ENCODE measurements at regions not wholly inside any gene's neighbourhood (a gene's known extent, or its start where the extent isn't known, plus 50 kb on each side); places are given as distances from the start of the nearest gene placed in this dataset.

GRCh38 chr15:93617443-93617842, 528.4 kb upstream of the RGMA start:
- Histone ChIP-seq H3K14ac (ENCODE audit: low read length in 2 of 2) (no peak overlapping the region), H4K8ac (ENCODE audit: low read length) (no peak overlapping the region), H3K23ac (ENCODE audit: low read length in 2 of 2) (no peak overlapping the region), H4K91ac (ENCODE audit: low read length) (no peak overlapping the region), H3K9me3 (ENCODE audit: control insufficient read depth, low read length) (no peaks in the 10 kb centered on the region), H3K4me1 (ENCODE audit: control insufficient read depth, insufficient read depth, low read depth, low read length) (no peaks in the 10 kb centered on the region), H2BK15ac (ENCODE audit: low read depth, poor library complexity, severe bottlenecking) (no peak overlapping the region), H3K4ac (ENCODE audit: low read depth in 1 of 2, low read length in 2 of 2) (no peak overlapping the region), H3K27ac (ENCODE audit: low read length, poor library complexity, severe bottlenecking) (no peak overlapping the region), H3K27me3 (ENCODE audit: control insufficient read depth in 1 of 2, insufficient read depth in 1 of 2, low read length in 2 of 2) (peaks cover 0 to 2% of the 10 kb centered on the region in 2 experiments), H3K18ac (ENCODE audit: low read depth in 1 of 2, low read length in 2 of 2) (no peak overlapping the region), H2AFZ (ENCODE audit: low read depth, low read length) (no peak overlapping the region), H3K4me2 (ENCODE audit: low read length, poor library complexity, severe bottlenecking) (no peak overlapping the region), H2BK5ac (ENCODE audit: low read depth, low read length, poor library complexity, severe bottlenecking) (no peak overlapping the region), H3K4me3 (ENCODE audit: insufficient read depth in 1 of 2, low read depth in 1 of 2, low read length in 2 of 2) (no peak overlapping the region), H3K79me1 (replicated peaks; ENCODE audit: low read length, poor library complexity, severe bottlenecking) (no peaks in the 10 kb centered on the region), H3K9ac (ENCODE audit: low read length) (no peak overlapping the region), H2BK12ac (ENCODE audit: low read length in 2 of 2) (no peak overlapping the region), H2AK5ac (ENCODE audit: low read length, severe bottlenecking) (no peak overlapping the region), H2BK120ac (ENCODE audit: low read depth, low read length) (no peak overlapping the region), H3K36me3 (ENCODE audit: control insufficient read depth in 1 of 2, insufficient read depth in 2 of 2, low read depth in 1 of 2, low read length in 2 of 2) (no peaks in the 10 kb centered on the region)
- DNase-seq = no peak

GRCh38 chr15:93614386-93615104, 525.5 kb upstream of the RGMA start:
- H2BK12ac ChIP-seq (ENCODE audit: low read length in 2 of 2) = no peak overlapping the region
- H4K91ac ChIP-seq (ENCODE audit: low read length) = no peak overlapping the region
- H3K27me3 ChIP-seq (ENCODE audit: control insufficient read depth in 1 of 2, insufficient read depth in 1 of 2, low read length in 2 of 2) = peaks cover 0 to 2% of the 10 kb centered on the region in 2 experiments
- H2AK5ac ChIP-seq (ENCODE audit: low read length, severe bottlenecking) = no peak overlapping the region
- H3K79me1 ChIP-seq (replicated peaks; ENCODE audit: low read length, poor library complexity, severe bottlenecking) = no peaks in the 10 kb centered on the region
- no peak overlapping the region for H3K4me2 ChIP-seq (ENCODE audit: low read length, poor library complexity, severe bottlenecking)
- no peak overlapping the region for H4K8ac ChIP-seq (ENCODE audit: low read length)
- H2AFZ ChIP-seq (ENCODE audit: low read depth, low read length) = no peak overlapping the region
- no peak overlapping the region for H3K9ac ChIP-seq (ENCODE audit: low read length)
- no peaks in the 10 kb centered on the region for H3K36me3 ChIP-seq (ENCODE audit: control insufficient read depth in 1 of 2, insufficient read depth in 2 of 2, low read depth in 1 of 2, low read length in 2 of 2)
- H3K23ac ChIP-seq (ENCODE audit: low read length in 2 of 2) = no peak overlapping the region
- no peak overlapping the region for H2BK5ac ChIP-seq (ENCODE audit: low read depth, low read length, poor library complexity, severe bottlenecking)
- no peaks in the 10 kb centered on the region for H3K4me1 ChIP-seq (ENCODE audit: control insufficient read depth, insufficient read depth, low read depth, low read length)
- no peak overlapping the region for H3K14ac ChIP-seq (ENCODE audit: low read length in 2 of 2)
- 79% methylated on average over 10 of the region's 11 CpGs for WGBS
- H2BK15ac ChIP-seq (ENCODE audit: low read depth, poor library complexity, severe bottlenecking) = no peak overlapping the region
- H3K27ac ChIP-seq (ENCODE audit: low read length, poor library complexity, severe bottlenecking) = no peak overlapping the region
- DNase-seq = no peak
- H3K9me3 ChIP-seq (ENCODE audit: control insufficient read depth, low read length) = no peaks in the 10 kb centered on the region
- no peak overlapping the region for H3K18ac ChIP-seq (ENCODE audit: low read depth in 1 of 2, low read length in 2 of 2)
- no peak overlapping the region for H3K4me3 ChIP-seq (ENCODE audit: insufficient read depth in 1 of 2, low read depth in 1 of 2, low read length in 2 of 2)
- H3K4ac ChIP-seq (ENCODE audit: low read depth in 1 of 2, low read length in 2 of 2) = no peak overlapping the region
- no peak overlapping the region for H2BK120ac ChIP-seq (ENCODE audit: low read depth, low read length)

GRCh38 chr15:93613386-93613785, 524.4 kb upstream of the RGMA start:
- Histone ChIP-seq H3K23ac (ENCODE audit: low read length in 2 of 2) (no peak overlapping the region), H3K4me1 (ENCODE audit: control insufficient read depth, insufficient read depth, low read depth, low read length) (no peaks in the 10 kb centered on the region), H2BK12ac (ENCODE audit: low read length in 2 of 2) (no peak overlapping the region), H2BK120ac (ENCODE audit: low read depth, low read length) (no peak overlapping the region), H2AK5ac (ENCODE audit: low read length, severe bottlenecking) (no peak overlapping the region), H3K4me2 (ENCODE audit: low read length, poor library complexity, severe bottlenecking) (no peak overlapping the region), H3K4ac (ENCODE audit: low read depth in 1 of 2, low read length in 2 of 2) (no peak overlapping the region), H3K9ac (ENCODE audit: low read length) (no peak overlapping the region), H4K8ac (ENCODE audit: low read length) (no peak overlapping the region), H3K27ac (ENCODE audit: low read length, poor library complexity, severe bottlenecking) (no peak overlapping the region), H3K79me1 (replicated peaks; ENCODE audit: low read length, poor library complexity, severe bottlenecking) (no peaks in the 10 kb centered on the region), H3K18ac (ENCODE audit: low read depth in 1 of 2, low read length in 2 of 2) (no peak overlapping the region), H3K14ac (ENCODE audit: low read length in 2 of 2) (no peak overlapping the region), H3K27me3 (ENCODE audit: control insufficient read depth in 1 of 2, insufficient read depth in 1 of 2, low read length in 2 of 2) (peaks cover 0 to 2% of the 10 kb centered on the region in 2 experiments), H2BK5ac (ENCODE audit: low read depth, low read length, poor library complexity, severe bottlenecking) (no peak overlapping the region), H3K9me3 (ENCODE audit: control insufficient read depth, low read length) (no peaks in the 10 kb centered on the region), H2AFZ (ENCODE audit: low read depth, low read length) (no peak overlapping the region), H4K91ac (ENCODE audit: low read length) (no peak overlapping the region), H3K4me3 (ENCODE audit: insufficient read depth in 1 of 2, low read depth in 1 of 2, low read length in 2 of 2) (no peak overlapping the region), H3K36me3 (ENCODE audit: control insufficient read depth in 1 of 2, insufficient read depth in 2 of 2, low read depth in 1 of 2, low read length in 2 of 2) (no peaks in the 10 kb centered on the region), H2BK15ac (ENCODE audit: low read depth, poor library complexity, severe bottlenecking) (no peak overlapping the region)
- no peak for DNase-seq
- 90% methylated on average over 2 of the region's 3 CpGs for WGBS

- Histone ChIP-seq H3K18ac (ENCODE audit: low read depth in 1 of 2, low read length in 2 of 2) (no peak overlapping the region), H3K23ac (ENCODE audit: low read length in 2 of 2) (no peak overlapping the region), H3K9me3 (ENCODE audit: control insufficient read depth, low read length) (no peaks in the 10 kb centered on the region), H3K9ac (ENCODE audit: low read length) (no peak overlapping the region), H3K4ac (ENCODE audit: low read depth in 1 of 2, low read length in 2 of 2) (no peak overlapping the region), H3K4me2 (ENCODE audit: low read length, poor library complexity, severe bottlenecking) (no peak overlapping the region), H2BK5ac (ENCODE audit: low read depth, low read length, poor library complexity, severe bottlenecking) (no peak overlapping the region), H3K4me1 (ENCODE audit: control insufficient read depth, insufficient read depth, low read depth, low read length) (no peaks in the 10 kb centered on the region), H3K79me1 (replicated peaks; ENCODE audit: low read length, poor library complexity, severe bottlenecking) (no peaks in the 10 kb centered on the region), H3K27ac (ENCODE audit: low read length, poor library complexity, severe bottlenecking) (no peak overlapping the region), H2BK15ac (ENCODE audit: low read depth, poor library complexity, severe bottlenecking) (no peak overlapping the region), H3K14ac (ENCODE audit: low read length in 2 of 2) (no peak overlapping the region), H2AFZ (ENCODE audit: low read depth, low read length) (no peak overlapping the region), H2AK5ac (ENCODE audit: low read length, severe bottlenecking) (no peak overlapping the region), H2BK120ac (ENCODE audit: low read depth, low read length) (no peak overlapping the region), H2BK12ac (ENCODE audit: low read length in 2 of 2) (no peak overlapping the region), H4K91ac (ENCODE audit: low read length) (no peak overlapping the region), H3K36me3 (ENCODE audit: control insufficient read depth in 1 of 2, insufficient read depth in 2 of 2, low read depth in 1 of 2, low read length in 2 of 2) (no peaks in the 10 kb centered on the region), H3K4me3 (ENCODE audit: insufficient read depth in 1 of 2, low read depth in 1 of 2, low read length in 2 of 2) (no peak overlapping the region), H3K27me3 (ENCODE audit: control insufficient read depth in 1 of 2, insufficient read depth in 1 of 2, low read length in 2 of 2) (peaks cover 0 to 2% of the 10 kb centered on the region in 2 experiments), H4K8ac (ENCODE audit: low read length) (no peak overlapping the region)
- DNase-seq = no peak
- no CpG with 5 or more reads among the region's 2 CpGs for WGBS
Measured at GRCh38 chr15:93612953-93613352, 523.9 kb upstream of the RGMA start.
